ENCODE measurements at regions not wholly inside any gene's neighbourhood (a gene's known extent, or its start where the extent isn't known, plus 50 kb on each side); places are given as distances from the start of the nearest gene placed in this dataset.

- TF ChIP-seq CTCF (IDR thresholded peaks at IDR 0.05; ENCODE audit: borderline replicate concordance, insufficient read depth, low read depth, low read length) = no peak
- no peak overlapping the region for H3K4me3 ChIP-seq (ENCODE audit: low read depth, low read length)
Observed at GRCh38 chr15:39209548-39210211, 371.2 kb upstream of the THBS1 start.

GRCh38 chr15:39211108-39211979, 369.5 kb upstream of the THBS1 start:
- no peak for TF ChIP-seq CTCF (IDR thresholded peaks at IDR 0.05; ENCODE audit: borderline replicate concordance, insufficient read depth, low read depth, low read length)

GRCh38 chr15:39213385-39213840, 367.5 kb upstream of the THBS1 start:
- TF ChIP-seq CTCF (IDR thresholded peaks at IDR 0.05; ENCODE audit: borderline replicate concordance, insufficient read depth, low read depth, low read length) = no peak
- no peak overlapping the region for H3K4me3 ChIP-seq (ENCODE audit: low read depth, low read length)

More at GRCh38 chr15:39211108-39211979, 369.5 kb upstream of the THBS1 start:
- no peak overlapping the region for H3K4me3 ChIP-seq (ENCODE audit: low read depth, low read length)

GRCh38 chr15:39215015-39215414, 365.9 kb upstream of the THBS1 start:
- H3K4me3 ChIP-seq (ENCODE audit: low read depth, low read length) = no peak overlapping the region
- no peak for TF ChIP-seq CTCF (IDR thresholded peaks at IDR 0.05; ENCODE audit: borderline replicate concordance, insufficient read depth, low read depth, low read length)

- no peak for TF ChIP-seq CTCF (IDR thresholded peaks at IDR 0.05; ENCODE audit: borderline replicate concordance, insufficient read depth, low read depth, low read length)
- H3K4me3 ChIP-seq (ENCODE audit: low read depth, low read length) = no peak overlapping the region
Observed at GRCh38 chr15:39216816-39217215, 364.1 kb upstream of the THBS1 start.

GRCh38 chr15:39219608-39220007, 361.3 kb upstream of the THBS1 start:
- TF ChIP-seq CTCF (IDR thresholded peaks at IDR 0.05; ENCODE audit: borderline replicate concordance, insufficient read depth, low read depth, low read length) = no peak
- no peak overlapping the region for H3K4me3 ChIP-seq (ENCODE audit: low read depth, low read length)

Measured in GM12875 (cell line).